ENCODE measurements at regions not wholly inside any gene's neighbourhood (a gene's known extent, or its start where the extent isn't known, plus 50 kb on each side); places are given as distances from the start of the nearest gene placed in this dataset.
"Not testable (repeated sequence)": the region's sequence is repeated elsewhere in the genome, so short reads cannot be mapped to it uniquely, and the experiment has no call there.

DNA sequence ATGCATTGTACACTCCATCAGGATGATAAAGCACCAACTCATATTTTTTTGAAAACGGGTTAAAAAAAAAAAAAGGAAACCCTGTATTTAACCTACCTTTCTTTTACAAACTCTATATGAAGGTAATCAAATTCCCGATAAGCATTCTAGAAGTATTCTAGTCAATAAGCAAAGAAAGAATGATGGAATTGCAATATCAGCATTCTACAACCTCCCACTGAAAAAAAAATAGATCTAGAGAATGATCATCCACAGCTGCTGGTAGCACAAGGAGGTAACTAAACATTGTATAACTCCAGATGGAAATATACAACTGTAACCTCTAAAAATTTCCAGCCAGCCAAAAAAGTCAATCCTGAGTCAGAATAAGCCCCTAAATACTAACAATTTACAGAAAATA is 95.3 kb upstream of the DCC start:
- no peaks in the 10 kb centered on the region for H3K27me3 ChIP-seq (ENCODE audit: control insufficient read depth, insufficient read depth, low read length)
- no peaks in the 10 kb centered on the region for H3K36me3 ChIP-seq (ENCODE audit: control insufficient read depth, insufficient read depth, low read length)
- TF ChIP-seq, protein P1, sequence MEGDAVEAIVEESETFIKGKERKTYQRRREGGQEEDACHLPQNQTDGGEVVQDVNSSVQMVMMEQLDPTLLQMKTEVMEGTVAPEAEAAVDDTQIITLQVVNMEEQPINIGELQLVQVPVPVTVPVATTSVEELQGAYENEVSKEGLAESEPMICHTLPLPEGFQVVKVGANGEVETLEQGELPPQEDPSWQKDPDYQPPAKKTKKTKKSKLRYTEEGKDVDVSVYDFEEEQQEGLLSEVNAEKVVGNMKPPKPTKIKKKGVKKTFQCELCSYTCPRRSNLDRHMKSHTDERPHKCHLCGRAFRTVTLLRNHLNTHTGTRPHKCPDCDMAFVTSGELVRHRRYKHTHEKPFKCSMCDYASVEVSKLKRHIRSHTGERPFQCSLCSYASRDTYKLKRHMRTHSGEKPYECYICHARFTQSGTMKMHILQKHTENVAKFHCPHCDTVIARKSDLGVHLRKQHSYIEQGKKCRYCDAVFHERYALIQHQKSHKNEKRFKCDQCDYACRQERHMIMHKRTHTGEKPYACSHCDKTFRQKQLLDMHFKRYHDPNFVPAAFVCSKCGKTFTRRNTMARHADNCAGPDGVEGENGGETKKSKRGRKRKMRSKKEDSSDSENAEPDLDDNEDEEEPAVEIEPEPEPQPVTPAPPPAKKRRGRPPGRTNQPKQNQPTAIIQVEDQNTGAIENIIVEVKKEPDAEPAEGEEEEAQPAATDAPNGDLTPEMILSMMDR (IDR thresholded peaks at IDR 0.05; ENCODE audit: insufficient read depth, low read length, poor library complexity, severe bottlenecking), result no peak
- H3K4me3 ChIP-seq (ENCODE audit: low read depth, low read length), result no peak overlapping the region
- DNase-seq (ENCODE audit: low read depth), result no peak

DNA sequence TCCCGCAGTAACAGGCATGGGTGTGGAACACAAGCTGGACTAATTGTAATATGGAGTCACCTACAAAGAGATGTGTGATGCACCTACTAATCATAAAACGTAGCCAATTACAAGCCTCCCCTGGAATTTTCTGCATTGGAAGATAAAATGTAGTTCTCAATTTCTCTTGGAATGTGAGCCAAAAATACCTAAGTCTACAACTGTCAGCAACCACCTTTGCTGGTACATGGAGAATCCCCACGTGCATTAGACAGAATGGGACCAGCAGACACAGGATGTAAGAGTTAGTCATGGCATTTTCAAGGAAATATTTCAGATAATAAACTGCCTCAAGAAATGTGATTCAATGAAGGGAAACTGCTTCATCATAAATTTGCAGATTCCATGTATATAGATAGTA is 85.6 kb upstream of the DCC start:
- no peak for DNase-seq (ENCODE audit: low read depth)
- H3K36me3 ChIP-seq (ENCODE audit: control insufficient read depth, insufficient read depth, low read length), result no peaks in the 10 kb centered on the region
- TF ChIP-seq, protein P1 (IDR thresholded peaks at IDR 0.05; ENCODE audit: insufficient read depth, low read length, poor library complexity, severe bottlenecking), result no peak
- H3K4me3 ChIP-seq (ENCODE audit: low read depth, low read length), result no peak overlapping the region
- H3K27me3 ChIP-seq (ENCODE audit: control insufficient read depth, insufficient read depth, low read length), result no peaks in the 10 kb centered on the region

DNA sequence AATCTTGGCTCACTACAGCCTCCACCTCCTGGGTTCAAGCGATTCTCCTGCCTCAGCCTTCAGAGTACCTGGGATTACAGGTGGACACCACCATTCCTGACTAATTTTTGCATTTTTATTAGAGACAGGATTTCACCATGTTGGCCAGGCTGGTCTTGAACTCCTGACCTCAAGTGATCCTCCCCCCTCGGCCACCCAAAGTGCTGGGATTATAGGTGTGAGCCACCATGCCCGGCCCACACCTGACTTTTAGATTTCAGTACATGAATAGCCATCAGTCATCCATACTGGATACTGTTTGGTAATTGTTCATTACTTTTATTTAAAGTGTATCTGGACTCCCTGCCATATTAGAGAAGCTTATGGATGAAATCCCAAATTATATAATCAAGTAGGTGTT is 82.6 kb upstream of the DCC start:
- H3K27me3 ChIP-seq (ENCODE audit: control insufficient read depth, insufficient read depth, low read length); H3K36me3 ChIP-seq (ENCODE audit: control insufficient read depth, insufficient read depth, low read length); H3K4me3 ChIP-seq (ENCODE audit: low read depth, low read length); DNase-seq (ENCODE audit: low read depth): not testable (repeated sequence)

DNA sequence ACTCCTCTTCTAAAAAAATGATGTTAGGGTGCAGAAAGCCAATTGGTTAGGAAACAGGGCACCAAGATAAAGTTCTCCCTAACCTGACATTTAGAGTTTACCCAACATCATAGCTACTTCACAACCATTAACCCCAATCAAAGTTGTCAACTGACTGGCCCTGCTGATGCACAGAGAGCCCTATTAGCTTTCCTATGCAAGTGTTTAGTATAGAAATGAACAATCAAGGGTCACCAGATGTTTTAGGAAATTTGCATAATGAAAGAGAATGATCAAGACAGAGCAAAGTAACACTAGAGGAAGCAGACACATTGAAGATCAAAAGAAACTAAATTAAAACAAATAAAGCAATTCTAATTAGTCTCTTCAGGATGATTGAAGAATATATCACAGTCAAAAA is 64.2 kb upstream of the DCC start:
- Histone ChIP-seq H3K27me3 (ENCODE audit: control insufficient read depth, insufficient read depth, low read length) (no peaks in the 10 kb centered on the region), H3K36me3 (ENCODE audit: control insufficient read depth, insufficient read depth, low read length) (no peaks in the 10 kb centered on the region), H3K4me3 (ENCODE audit: low read depth, low read length) (no peak overlapping the region)
- TF ChIP-seq, protein P1 (IDR thresholded peaks at IDR 0.05; ENCODE audit: insufficient read depth, low read length, poor library complexity, severe bottlenecking), result no peak
- no peak for DNase-seq (ENCODE audit: low read depth)

DNA sequence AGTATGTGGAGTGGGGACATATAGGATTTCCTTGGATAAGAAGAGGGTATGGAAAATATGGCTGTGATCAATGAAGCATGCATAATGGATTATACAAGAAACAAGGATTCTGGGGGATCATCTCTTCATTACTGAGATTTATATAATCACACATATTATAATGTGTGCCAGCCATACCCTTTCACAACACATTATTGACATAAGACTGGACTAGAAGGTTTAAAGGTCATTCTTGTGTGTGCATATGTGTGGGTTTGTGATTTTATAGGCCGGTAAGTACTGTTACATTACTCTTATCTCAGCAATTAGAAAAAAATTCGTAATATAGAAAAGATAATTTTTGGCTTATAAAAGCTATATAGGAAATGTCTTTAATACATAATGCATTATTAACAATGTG is 62.2 kb upstream of the DCC start:
- no peaks in the 10 kb centered on the region for H3K36me3 ChIP-seq (ENCODE audit: control insufficient read depth, insufficient read depth, low read length)
- H3K27me3 ChIP-seq (ENCODE audit: control insufficient read depth, insufficient read depth, low read length), result no peaks in the 10 kb centered on the region
- TF ChIP-seq, protein P1 (IDR thresholded peaks at IDR 0.05; ENCODE audit: insufficient read depth, low read length, poor library complexity, severe bottlenecking), result no peak
- H3K4me3 ChIP-seq (ENCODE audit: low read depth, low read length), result no peak overlapping the region
- no peak for DNase-seq (ENCODE audit: low read depth)

DNA sequence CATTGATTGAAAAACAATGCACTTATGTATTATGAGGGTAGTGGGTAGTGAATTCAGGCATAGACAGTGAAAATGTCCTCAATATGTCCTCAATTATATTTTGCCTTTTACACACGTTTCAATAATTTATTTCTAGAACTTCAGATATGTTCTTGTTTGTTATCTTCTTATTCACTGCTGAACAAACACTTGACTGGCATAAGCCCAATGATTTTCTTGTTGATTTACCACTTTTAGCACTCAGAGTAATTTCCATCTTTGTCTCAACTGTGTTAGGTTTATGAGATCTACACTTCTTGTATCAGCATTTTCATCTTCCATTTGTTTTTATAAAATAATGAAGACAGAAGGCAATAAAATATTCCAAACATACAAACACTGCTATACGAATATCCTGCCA is 61.8 kb upstream of the DCC start:
- DNase-seq (ENCODE audit: low read depth), result no peak
- TF ChIP-seq, protein P1 (IDR thresholded peaks at IDR 0.05; ENCODE audit: insufficient read depth, low read length, poor library complexity, severe bottlenecking), result no peak
- no peaks in the 10 kb centered on the region for H3K27me3 ChIP-seq (ENCODE audit: control insufficient read depth, insufficient read depth, low read length)
- no peak overlapping the region for H3K4me3 ChIP-seq (ENCODE audit: low read depth, low read length)
- no peaks in the 10 kb centered on the region for H3K36me3 ChIP-seq (ENCODE audit: control insufficient read depth, insufficient read depth, low read length)

Data from kidney epithelial cell (primary cell).